ENCODE measurements at regions not wholly inside any gene's neighbourhood (a gene's known extent, or its start where the extent isn't known, plus 50 kb on each side); places are given as distances from the start of the nearest gene placed in this dataset.

- no peaks in the 10 kb centered on the region for H3K27me3 ChIP-seq (ENCODE audit: insufficient read depth, low read length, poor library complexity, severe bottlenecking)
- no peak overlapping the region for H2AFZ ChIP-seq (ENCODE audit: low read length)
- H4K20me1 ChIP-seq (ENCODE audit: insufficient read depth, low read length, poor library complexity, severe bottlenecking): no peaks in the 10 kb centered on the region
- H3K9me3 ChIP-seq (ENCODE audit: insufficient read depth, low read depth, low read length): 0 out of 2 replicates have a peak, but pooled peaks cover 7% of the 10 kb centered on the region
- no peaks in the 10 kb centered on the region for H3F3A ChIP-seq (ENCODE audit: low read depth)
- no peaks in the 10 kb centered on the region for H3K79me2 ChIP-seq (ENCODE audit: insufficient read depth, low read length)
- no peaks in the 10 kb centered on the region for H3K36me3 ChIP-seq (ENCODE audit: insufficient read depth, low read length)
- H3K4me1 ChIP-seq (ENCODE audit: insufficient read depth, low read length, poor library complexity, severe bottlenecking): no peaks in the 10 kb centered on the region
- H3K4me2 ChIP-seq (ENCODE audit: low read depth, low read length, poor library complexity, severe bottlenecking): no peak overlapping the region
- H3K4me3 ChIP-seq (ENCODE audit: low read length, poor library complexity, severe bottlenecking): no peak overlapping the region
- TF ChIP-seq, protein P1, sequence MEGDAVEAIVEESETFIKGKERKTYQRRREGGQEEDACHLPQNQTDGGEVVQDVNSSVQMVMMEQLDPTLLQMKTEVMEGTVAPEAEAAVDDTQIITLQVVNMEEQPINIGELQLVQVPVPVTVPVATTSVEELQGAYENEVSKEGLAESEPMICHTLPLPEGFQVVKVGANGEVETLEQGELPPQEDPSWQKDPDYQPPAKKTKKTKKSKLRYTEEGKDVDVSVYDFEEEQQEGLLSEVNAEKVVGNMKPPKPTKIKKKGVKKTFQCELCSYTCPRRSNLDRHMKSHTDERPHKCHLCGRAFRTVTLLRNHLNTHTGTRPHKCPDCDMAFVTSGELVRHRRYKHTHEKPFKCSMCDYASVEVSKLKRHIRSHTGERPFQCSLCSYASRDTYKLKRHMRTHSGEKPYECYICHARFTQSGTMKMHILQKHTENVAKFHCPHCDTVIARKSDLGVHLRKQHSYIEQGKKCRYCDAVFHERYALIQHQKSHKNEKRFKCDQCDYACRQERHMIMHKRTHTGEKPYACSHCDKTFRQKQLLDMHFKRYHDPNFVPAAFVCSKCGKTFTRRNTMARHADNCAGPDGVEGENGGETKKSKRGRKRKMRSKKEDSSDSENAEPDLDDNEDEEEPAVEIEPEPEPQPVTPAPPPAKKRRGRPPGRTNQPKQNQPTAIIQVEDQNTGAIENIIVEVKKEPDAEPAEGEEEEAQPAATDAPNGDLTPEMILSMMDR (conservative IDR thresholded peaks at IDR 0.05; ENCODE audit: low read length): no peak
- TF ChIP-seq EZH2phosphoT487 (IDR thresholded peaks at IDR 0.05; ENCODE audit: borderline replicate concordance): no peak
- no peaks in the 10 kb centered on the region for H3K9me2 ChIP-seq (replicated peaks; ENCODE audit: low read depth, low read length)
- H3K9ac ChIP-seq (ENCODE audit: low read depth, low read length, poor library complexity, severe bottlenecking): no peak overlapping the region
Observed at GRCh38 chr9:107805201-107805600, 315.6 kb upstream of the KLF4 start.

DNA sequence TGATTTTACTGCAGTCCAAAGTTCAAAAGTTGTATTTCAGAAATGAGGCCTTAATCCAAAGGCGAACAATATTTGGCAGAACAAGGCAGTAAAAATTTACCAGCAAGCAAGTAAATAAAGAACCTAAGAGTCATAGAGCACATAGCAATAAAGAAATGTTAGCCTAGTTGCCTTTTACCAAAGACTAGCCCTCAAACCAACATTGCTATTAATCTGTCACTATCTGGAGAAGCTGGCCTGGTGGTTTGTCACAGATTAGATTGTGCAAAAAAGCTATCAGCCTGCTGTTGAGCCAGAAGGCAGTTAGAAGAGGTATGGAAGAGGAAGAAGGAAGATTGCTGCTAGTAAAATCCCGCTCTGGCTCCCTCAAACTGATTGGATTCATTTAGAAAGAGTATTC, 304.7 kb upstream of the KLF4 start:
- Histone ChIP-seq H3K4me3 (ENCODE audit: low read length, poor library complexity, severe bottlenecking) (no peak overlapping the region), H3K4me2 (ENCODE audit: low read depth, low read length, poor library complexity, severe bottlenecking) (no peak overlapping the region), H3K36me3 (ENCODE audit: insufficient read depth, low read length) (no peaks in the 10 kb centered on the region), H4K20me1 (ENCODE audit: insufficient read depth, low read length, poor library complexity, severe bottlenecking) (no peaks in the 10 kb centered on the region), H3K9me3 (ENCODE audit: insufficient read depth, low read depth, low read length) (no peaks in the 10 kb centered on the region), H3K79me2 (ENCODE audit: insufficient read depth, low read length) (no peaks in the 10 kb centered on the region), H3K4me1 (ENCODE audit: insufficient read depth, low read length, poor library complexity, severe bottlenecking) (no peaks in the 10 kb centered on the region), H2AFZ (ENCODE audit: low read length) (no peak overlapping the region), H3F3A (ENCODE audit: low read depth) (no peaks in the 10 kb centered on the region), H3K9me2 (replicated peaks; ENCODE audit: low read depth, low read length) (no peaks in the 10 kb centered on the region), H3K27me3 (ENCODE audit: insufficient read depth, low read length, poor library complexity, severe bottlenecking) (no peaks in the 10 kb centered on the region), H3K9ac (ENCODE audit: low read depth, low read length, poor library complexity, severe bottlenecking) (no peak overlapping the region)
- no peak for TF ChIP-seq EZH2phosphoT487 (IDR thresholded peaks at IDR 0.05; ENCODE audit: borderline replicate concordance)
- TF ChIP-seq, protein P1 (conservative IDR thresholded peaks at IDR 0.05; ENCODE audit: low read length): no peak

GRCh38 chr9:107793541-107793940, 304.0 kb upstream of the KLF4 start:
- H2AFZ ChIP-seq (ENCODE audit: low read length): no peak overlapping the region
- no peak for TF ChIP-seq EZH2phosphoT487 (IDR thresholded peaks at IDR 0.05; ENCODE audit: borderline replicate concordance)
- TF ChIP-seq, protein P1 (conservative IDR thresholded peaks at IDR 0.05; ENCODE audit: low read length): no peak
- H3K9me3 ChIP-seq (ENCODE audit: insufficient read depth, low read depth, low read length): no peaks in the 10 kb centered on the region
- H3K27me3 ChIP-seq (ENCODE audit: insufficient read depth, low read length, poor library complexity, severe bottlenecking): no peaks in the 10 kb centered on the region
- H3K79me2 ChIP-seq (ENCODE audit: insufficient read depth, low read length): no peaks in the 10 kb centered on the region
- H3K36me3 ChIP-seq (ENCODE audit: insufficient read depth, low read length): no peaks in the 10 kb centered on the region
- no peaks in the 10 kb centered on the region for H4K20me1 ChIP-seq (ENCODE audit: insufficient read depth, low read length, poor library complexity, severe bottlenecking)
- no peaks in the 10 kb centered on the region for H3K4me1 ChIP-seq (ENCODE audit: insufficient read depth, low read length, poor library complexity, severe bottlenecking)
- H3K9me2 ChIP-seq (replicated peaks; ENCODE audit: low read depth, low read length): no peaks in the 10 kb centered on the region
- no peak overlapping the region for H3K4me3 ChIP-seq (ENCODE audit: low read length, poor library complexity, severe bottlenecking)
- H3K4me2 ChIP-seq (ENCODE audit: low read depth, low read length, poor library complexity, severe bottlenecking): no peak overlapping the region
- H3F3A ChIP-seq (ENCODE audit: low read depth): no peaks in the 10 kb centered on the region
- H3K9ac ChIP-seq (ENCODE audit: low read depth, low read length, poor library complexity, severe bottlenecking): no peak overlapping the region

All from Loucy (cell line).